IgD-negative memory B cell (primary cell): ENCODE measurements at regions not wholly inside any gene's neighbourhood (a gene's known extent, or its start where the extent isn't known, plus 50 kb on each side); places are given as distances from the start of the nearest gene placed in this dataset.

Experiments used
- H3K27ac Mint-ChIP-seq, 3 donors: one replicate each; pipeline ENCODE4 v1.8.0; 2020 to 2022; ENCODE audit warnings: mild to moderate bottlenecking in 3 of 3, mixed read lengths in 3 of 3, moderate library complexity in 1 of 3
- H3K27me3 Mint-ChIP-seq: one replicate; pipeline ENCODE4 v1.8.0; 2021; ENCODE audit warnings: mixed read lengths
- H3K36me3 Mint-ChIP-seq: one replicate; pipeline ENCODE4 v1.8.0; 2020; ENCODE audit warnings: mild to moderate bottlenecking, mixed read lengths
- H3K4me1 Mint-ChIP-seq, 3 donors: one replicate each; pipeline ENCODE4 v1.8.0; 2020 to 2022; ENCODE audit warnings: mixed read lengths in 3 of 3, mild to moderate bottlenecking in 1 of 3
- H3K4me3 Mint-ChIP-seq, 4 donors: one replicate each; pipeline ENCODE4 v1.8.0; 2020 to 2022; ENCODE audit warnings: mild to moderate bottlenecking in 4 of 4, mixed read lengths in 4 of 4, moderate library complexity in 3 of 4
- H3K9me3 Mint-ChIP-seq, 3 donors: one replicate each; pipeline ENCODE4 v1.8.0; 2020 to 2021; ENCODE audit warnings: mixed read lengths in 3 of 3, mild to moderate bottlenecking in 1 of 3

- no peak overlapping the region for H3K4me3 Mint-ChIP-seq
- H3K9me3 Mint-ChIP-seq, result peaks cover 0 to 4% (median 0%) of the 10 kb centered on the region in 3 donors
- H3K36me3 Mint-ChIP-seq, result no peaks in the 10 kb centered on the region
- H3K27ac Mint-ChIP-seq, result no peak overlapping the region
- H3K4me1 Mint-ChIP-seq, result peaks cover 0 to 2% (median 0%) of the 10 kb centered on the region in 3 donors
- no peaks in the 10 kb centered on the region for H3K27me3 Mint-ChIP-seq
Observed at GRCh38 chr1:191595170-191595569, 563.1 kb upstream of the RGS18 start.

- no peaks in the 10 kb centered on the region for H3K4me1 Mint-ChIP-seq
Observed at GRCh38 chr1:191608367-191608766, 549.9 kb upstream of the RGS18 start.

GRCh38 chr1:191609305-191609704, 549.0 kb upstream of the RGS18 start:
- no peak overlapping the region for H3K27ac Mint-ChIP-seq
- H3K27me3 Mint-ChIP-seq, result no peaks in the 10 kb centered on the region
- no peak overlapping the region for H3K4me3 Mint-ChIP-seq
- no peaks in the 10 kb centered on the region for H3K36me3 Mint-ChIP-seq
- H3K9me3 Mint-ChIP-seq, result peaks cover 0 to 6% (median 4%) of the 10 kb centered on the region in 3 donors
- H3K4me1 Mint-ChIP-seq, result no peaks in the 10 kb centered on the region

More at GRCh38 chr1:191608367-191608766, 549.9 kb upstream of the RGS18 start:
- Mint-ChIP-seq H3K27me3 (no peaks in the 10 kb centered on the region), H3K27ac (no peak overlapping the region), H3K4me3 (no peak overlapping the region), H3K9me3 (peaks cover 0 to 3% (median 3%) of the 10 kb centered on the region in 3 donors), H3K36me3 (no peaks in the 10 kb centered on the region)

- H3K9me3 Mint-ChIP-seq, result peaks cover 0 to 8% (median 2%) of the 10 kb centered on the region in 3 donors
- no peaks in the 10 kb centered on the region for H3K27me3 Mint-ChIP-seq
- no peaks in the 10 kb centered on the region for H3K4me1 Mint-ChIP-seq
- H3K4me3 Mint-ChIP-seq, result no peak overlapping the region
- no peaks in the 10 kb centered on the region for H3K36me3 Mint-ChIP-seq
- H3K27ac Mint-ChIP-seq, result no peak overlapping the region
Observed at GRCh38 chr1:191615101-191615821, 543.0 kb upstream of the RGS18 start.

GRCh38 chr1:191618181-191618580, 540.1 kb upstream of the RGS18 start:
- H3K27ac Mint-ChIP-seq, result no peak overlapping the region
- no peaks in the 10 kb centered on the region for H3K4me1 Mint-ChIP-seq
- H3K27me3 Mint-ChIP-seq, result no peaks in the 10 kb centered on the region
- H3K36me3 Mint-ChIP-seq, result no peaks in the 10 kb centered on the region
- peaks cover 3 to 8% (median 4%) of the 10 kb centered on the region in 3 donors for H3K9me3 Mint-ChIP-seq
- no peak overlapping the region for H3K4me3 Mint-ChIP-seq

GRCh38 chr1:191620883-191621282, 537.4 kb upstream of the RGS18 start:
- no peaks in the 10 kb centered on the region for H3K27me3 Mint-ChIP-seq
- peaks cover 0 to 4% (median 3%) of the 10 kb centered on the region in 3 donors for H3K9me3 Mint-ChIP-seq
- no peak overlapping the region for H3K4me3 Mint-ChIP-seq
- no peaks in the 10 kb centered on the region for H3K36me3 Mint-ChIP-seq
- no peak overlapping the region for H3K27ac Mint-ChIP-seq
- H3K4me1 Mint-ChIP-seq, result no peaks in the 10 kb centered on the region

- Mint-ChIP-seq H3K36me3 (no peaks in the 10 kb centered on the region), H3K27ac (no peak overlapping the region), H3K4me1 (no peaks in the 10 kb centered on the region), H3K9me3 (peaks cover 3 to 4% (median 4%) of the 10 kb centered on the region in 3 donors), H3K4me3 (no peak overlapping the region), H3K27me3 (no peaks in the 10 kb centered on the region)
Observed at GRCh38 chr1:191624044-191624443, 534.2 kb upstream of the RGS18 start.

- Mint-ChIP-seq H3K9me3 (peaks cover 0 to 4% (median 3%) of the 10 kb centered on the region in 3 donors), H3K27ac (no peak overlapping the region), H3K4me1 (no peaks in the 10 kb centered on the region), H3K36me3 (no peaks in the 10 kb centered on the region), H3K27me3 (no peaks in the 10 kb centered on the region), H3K4me3 (no peak overlapping the region)
Observed at GRCh38 chr1:191629836-191630235, 528.4 kb upstream of the RGS18 start.

- H3K9me3 Mint-ChIP-seq, result peaks cover 2 to 4% (median 3%) of the 10 kb centered on the region in 3 donors
- H3K27me3 Mint-ChIP-seq, result no peaks in the 10 kb centered on the region
- no peak overlapping the region for H3K27ac Mint-ChIP-seq
- H3K4me3 Mint-ChIP-seq, result no peak overlapping the region
- no peaks in the 10 kb centered on the region for H3K4me1 Mint-ChIP-seq
- no peaks in the 10 kb centered on the region for H3K36me3 Mint-ChIP-seq
Observed at GRCh38 chr1:191634801-191635508, 523.3 kb upstream of the RGS18 start.

GRCh38 chr1:191636345-191636744, 521.9 kb upstream of the RGS18 start:
- no peak overlapping the region for H3K27ac Mint-ChIP-seq
- H3K36me3 Mint-ChIP-seq, result no peaks in the 10 kb centered on the region
- no peaks in the 10 kb centered on the region for H3K4me1 Mint-ChIP-seq
- H3K9me3 Mint-ChIP-seq, result peaks cover 2 to 4% (median 3%) of the 10 kb centered on the region in 3 donors
- no peak overlapping the region for H3K4me3 Mint-ChIP-seq
- no peaks in the 10 kb centered on the region for H3K27me3 Mint-ChIP-seq

GRCh38 chr1:191641420-191642260, 516.6 kb upstream of the RGS18 start:
- H3K27me3 Mint-ChIP-seq, result no peaks in the 10 kb centered on the region
- peaks cover 0 to 2% (median under 1%) of the 10 kb centered on the region in 3 donors for H3K9me3 Mint-ChIP-seq
- H3K27ac Mint-ChIP-seq, result no peak overlapping the region
- H3K4me3 Mint-ChIP-seq, result no peak overlapping the region
- H3K36me3 Mint-ChIP-seq, result no peaks in the 10 kb centered on the region
- H3K4me1 Mint-ChIP-seq, result no peaks in the 10 kb centered on the region

GRCh38 chr1:191643060-191643459, 515.2 kb upstream of the RGS18 start:
- peaks cover 0 to 2% (median 0%) of the 10 kb centered on the region in 3 donors for H3K9me3 Mint-ChIP-seq
- H3K4me1 Mint-ChIP-seq, result no peaks in the 10 kb centered on the region
- H3K27ac Mint-ChIP-seq, result no peak overlapping the region
- H3K27me3 Mint-ChIP-seq, result no peaks in the 10 kb centered on the region
- no peak overlapping the region for H3K4me3 Mint-ChIP-seq
- H3K36me3 Mint-ChIP-seq, result no peaks in the 10 kb centered on the region

GRCh38 chr1:191648939-191649338, 509.3 kb upstream of the RGS18 start:
- Mint-ChIP-seq H3K36me3 (no peaks in the 10 kb centered on the region), H3K4me3 (no peak overlapping the region), H3K27ac (no peak overlapping the region), H3K9me3 (peaks cover 0 to 4% (median 0%) of the 10 kb centered on the region in 3 donors), H3K27me3 (no peaks in the 10 kb centered on the region), H3K4me1 (no peaks in the 10 kb centered on the region)

GRCh38 chr1:191662051-191662450, 496.2 kb upstream of the RGS18 start:
- Mint-ChIP-seq H3K27me3 (no peaks in the 10 kb centered on the region), H3K27ac (no peak overlapping the region), H3K36me3 (no peaks in the 10 kb centered on the region), H3K9me3 (peaks cover 0 to 7% (median 2%) of the 10 kb centered on the region in 3 donors), H3K4me3 (no peak overlapping the region), H3K4me1 (no peaks in the 10 kb centered on the region)

GRCh38 chr1:191662746-191663145, 495.5 kb upstream of the RGS18 start:
- Mint-ChIP-seq H3K9me3 (peaks cover 0 to 4% (median 2%) of the 10 kb centered on the region in 3 donors), H3K36me3 (no peaks in the 10 kb centered on the region), H3K27ac (no peak overlapping the region), H3K4me3 (no peak overlapping the region), H3K4me1 (no peaks in the 10 kb centered on the region), H3K27me3 (no peaks in the 10 kb centered on the region)
